Skin epidermis (tissue), 12 donors: ENCODE measurements at regions not wholly inside any gene's neighbourhood (a gene's known extent, or its start where the extent isn't known, plus 50 kb on each side); places are given as distances from the start of the nearest gene placed in this dataset.
A peak's percentile ranks its signal among the peaks of the same experiment; 100 is the strongest.

ENCODE experiments used
- H3K27ac ChIP-seq, 21 experiments: fragments of 200-600 bp; sonication (generic) in 11 of 21; one replicate each; pipeline ENCODE4 v1.5.0; 2020; ENCODE audit warnings: mild to moderate bottlenecking in 3 of 21, inconsistent platforms in 2 of 21, moderate library complexity in 2 of 21
- H3K4me3 ChIP-seq, 7 experiments: fragments of 200-600 bp; sonication (generic) in 2 of 7; one replicate each; pipeline ENCODE4 v1.5.0; 2020; ENCODE audit warnings: inconsistent platforms in 2 of 7, mild to moderate bottlenecking in 2 of 7, moderate library complexity in 1 of 7

DNA sequence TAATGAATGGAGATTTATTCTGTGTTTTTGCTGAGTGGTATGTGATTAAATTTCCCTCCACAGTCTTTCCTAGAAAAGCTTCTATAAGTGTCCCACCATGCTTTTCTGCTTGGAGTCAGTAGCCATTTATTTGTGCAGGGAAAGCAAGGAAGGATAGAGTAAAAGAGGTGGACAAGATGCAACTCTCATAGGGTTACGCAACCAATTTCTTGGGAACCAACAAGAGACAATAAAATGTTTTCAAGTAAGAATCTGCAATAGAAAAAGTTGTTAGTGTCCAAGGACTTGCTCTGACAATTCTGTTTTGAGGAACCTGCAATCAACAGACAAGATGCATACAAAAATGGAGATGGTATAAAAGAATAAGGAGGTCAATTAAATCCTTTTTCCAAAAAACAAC is 153.8 kb upstream of the MITF start:
- Histone ChIP-seq H3K4me3 (no peak overlapping the region), H3K27ac (no peak overlapping the region)

DNA sequence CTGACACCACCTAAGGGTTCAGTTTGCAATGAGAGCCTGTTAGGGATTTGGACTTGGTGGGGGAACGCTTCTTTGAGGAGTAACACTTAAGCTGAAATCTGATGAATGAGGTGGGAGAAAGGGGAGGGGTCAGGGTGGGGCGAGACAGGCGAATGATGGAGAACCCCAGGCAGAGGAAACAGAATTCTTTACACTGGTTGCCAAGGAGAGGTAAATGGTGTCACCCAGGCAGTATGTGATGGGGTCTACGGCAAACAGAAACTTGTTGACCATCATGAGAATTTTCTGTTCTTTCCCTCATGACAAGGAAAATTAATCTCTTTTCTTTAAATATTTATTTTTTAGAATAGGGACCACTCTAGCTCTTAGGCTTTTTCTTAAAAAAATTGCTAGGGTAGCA is 157.2 kb upstream of the MITF start:
- Histone ChIP-seq H3K4me3 (no peak overlapping the region), H3K27ac (no peak overlapping the region)

DNA sequence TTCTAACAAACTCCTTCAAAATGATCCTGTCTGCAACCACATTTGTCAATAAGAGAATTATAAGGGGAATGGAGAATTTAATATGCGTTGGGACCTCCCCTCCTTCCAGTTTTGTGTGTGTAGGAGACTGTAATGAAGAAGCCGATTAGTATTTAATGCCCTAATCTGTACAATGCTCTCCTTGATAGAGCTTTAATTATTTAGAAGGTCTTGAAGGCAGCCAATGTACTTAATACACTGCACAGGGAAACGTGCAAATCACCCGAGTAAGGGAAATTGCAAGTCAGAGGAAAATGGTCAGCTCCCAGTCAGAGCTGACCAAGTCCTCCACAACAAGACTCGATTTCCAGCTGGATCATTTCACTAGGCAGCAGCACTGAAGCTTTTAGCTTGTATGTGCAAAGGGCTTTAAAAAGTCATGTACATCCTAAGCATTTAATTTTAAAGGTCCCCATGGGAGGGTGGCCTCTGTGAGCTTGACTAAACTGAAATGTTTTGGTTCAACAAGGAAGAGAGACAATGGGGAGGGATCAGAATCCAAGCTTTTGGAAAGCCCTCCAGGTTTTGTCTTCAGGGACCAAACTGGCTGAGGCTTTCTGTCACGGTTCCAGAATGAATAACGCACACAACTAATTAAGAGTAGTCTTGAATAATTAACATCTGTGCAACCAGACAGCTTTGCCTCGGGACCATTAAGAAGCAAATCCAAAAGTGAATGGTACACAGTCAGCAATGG is 159.8 kb upstream of the MITF start:
- H3K4me3 ChIP-seq = no peak overlapping the region
- no peak overlapping the region for H3K27ac ChIP-seq

DNA sequence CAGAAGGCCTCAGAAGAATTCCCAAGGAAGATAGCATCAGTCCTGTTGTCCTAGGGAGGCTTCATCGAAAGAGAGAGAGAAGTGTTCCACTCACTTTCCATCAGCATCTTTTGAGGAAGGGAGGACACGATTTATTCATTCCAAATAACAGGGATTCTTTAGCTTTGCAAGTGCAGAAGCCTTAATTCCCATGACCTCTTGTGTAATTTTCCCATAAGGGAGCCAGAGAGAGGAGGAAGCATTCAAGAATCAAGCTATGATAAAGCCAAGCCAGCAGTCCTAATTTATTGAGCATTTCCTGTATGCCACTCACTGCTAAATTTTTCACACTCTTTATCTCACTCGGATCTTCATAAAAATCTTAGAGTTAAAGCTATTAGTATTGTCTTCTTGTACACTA is 169.7 kb upstream of the MITF start:
- no peak overlapping the region for H3K27ac ChIP-seq
- H3K4me3 ChIP-seq = no peak overlapping the region

DNA sequence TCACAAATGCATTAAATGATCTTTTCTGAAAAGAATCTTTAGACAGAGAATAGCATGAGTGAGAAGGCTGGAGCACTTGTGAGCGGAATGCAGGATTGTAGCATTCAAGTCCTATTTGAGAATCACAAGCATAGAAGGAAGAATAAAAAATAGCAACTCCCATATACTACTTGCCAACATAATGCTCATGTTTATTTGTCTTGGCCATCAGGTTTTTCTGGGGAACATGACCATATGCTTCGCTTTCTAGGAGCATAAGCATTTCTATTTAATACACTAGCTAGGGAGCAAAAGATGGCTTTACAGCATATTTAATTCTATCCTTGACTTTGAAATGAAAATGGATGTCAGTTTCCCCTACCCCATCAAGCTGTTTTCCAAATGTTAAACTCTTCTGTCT is 170.3 kb upstream of the MITF start:
- H3K4me3 ChIP-seq = no peak overlapping the region

DNA sequence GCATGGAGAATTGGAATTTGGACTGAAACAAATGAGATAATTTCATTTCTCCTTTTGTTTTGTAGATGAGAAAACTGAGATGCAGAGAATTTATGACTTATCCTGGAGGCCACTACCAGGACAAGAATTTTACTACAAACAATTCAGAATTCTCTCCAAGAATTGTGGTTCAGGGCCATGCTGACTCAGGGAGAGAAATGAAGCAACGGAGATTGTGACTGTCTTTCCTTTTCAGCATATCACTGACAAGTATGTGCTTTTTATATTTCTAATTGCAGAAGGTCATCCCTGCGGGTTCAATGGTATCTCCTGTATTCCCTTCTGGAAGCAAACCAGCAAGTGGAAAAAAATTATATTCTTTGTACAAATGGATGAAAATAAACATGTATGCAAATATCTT is 170.8 kb upstream of the MITF start:
- Histone ChIP-seq H3K4me3 (no peak overlapping the region), H3K27ac (no peak overlapping the region)

More for the DNA sequence above, 170.3 kb upstream of the MITF start:
- H3K27ac ChIP-seq = no peak overlapping the region

DNA sequence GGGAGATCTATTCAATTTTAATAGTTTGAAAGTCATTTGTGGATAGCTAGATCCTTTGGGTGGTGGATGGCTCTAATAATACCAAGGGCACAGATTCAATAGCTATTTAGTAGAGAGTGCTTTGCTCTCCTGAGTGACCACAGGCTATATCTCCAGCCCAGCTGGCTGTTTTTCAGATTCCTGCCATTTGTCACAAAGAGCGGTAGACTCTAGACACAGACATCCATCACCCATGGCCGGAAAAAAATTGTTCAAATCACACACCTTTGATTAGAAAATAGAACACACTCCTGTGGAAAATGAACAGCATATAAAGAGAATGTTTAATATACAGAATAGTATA is 171.6 kb upstream of the MITF start:
- Histone ChIP-seq H3K27ac (no peak overlapping the region), H3K4me3 (no peak overlapping the region)

DNA sequence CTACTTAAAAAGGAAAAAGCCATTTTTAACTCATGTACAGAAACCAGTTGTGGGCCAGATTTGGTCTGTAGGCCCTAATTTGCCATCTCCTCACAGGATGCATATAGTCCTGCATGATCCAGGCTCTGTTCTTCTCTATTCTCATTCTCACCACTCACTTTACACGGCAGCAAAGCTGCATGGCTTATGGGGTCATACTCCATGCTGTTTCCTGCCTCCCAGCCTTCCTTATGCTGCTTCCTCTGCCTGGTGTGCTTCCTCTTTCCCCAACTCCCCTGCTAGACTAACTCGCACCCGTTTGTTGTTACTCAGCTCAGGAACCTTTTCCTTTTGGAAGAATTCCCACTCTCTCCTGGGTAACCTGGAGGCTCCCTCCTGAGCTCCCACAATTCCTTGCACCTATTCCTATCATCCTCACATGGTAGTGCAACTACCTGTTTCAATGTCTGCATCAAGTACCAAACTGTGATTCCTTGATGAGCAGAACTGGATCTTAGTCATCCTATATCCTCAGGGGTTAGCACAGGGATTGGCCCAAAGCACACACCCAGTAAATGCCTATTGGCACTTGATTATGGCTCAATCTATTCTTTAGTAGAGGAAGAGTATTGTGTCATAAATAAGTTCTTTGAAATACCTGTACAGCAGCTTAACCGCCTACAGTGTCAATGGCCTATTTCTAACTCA is 172.1 kb upstream of the MITF start:
- H3K27ac ChIP-seq = no peak overlapping the region
- H3K4me3 ChIP-seq = no peak overlapping the region

DNA sequence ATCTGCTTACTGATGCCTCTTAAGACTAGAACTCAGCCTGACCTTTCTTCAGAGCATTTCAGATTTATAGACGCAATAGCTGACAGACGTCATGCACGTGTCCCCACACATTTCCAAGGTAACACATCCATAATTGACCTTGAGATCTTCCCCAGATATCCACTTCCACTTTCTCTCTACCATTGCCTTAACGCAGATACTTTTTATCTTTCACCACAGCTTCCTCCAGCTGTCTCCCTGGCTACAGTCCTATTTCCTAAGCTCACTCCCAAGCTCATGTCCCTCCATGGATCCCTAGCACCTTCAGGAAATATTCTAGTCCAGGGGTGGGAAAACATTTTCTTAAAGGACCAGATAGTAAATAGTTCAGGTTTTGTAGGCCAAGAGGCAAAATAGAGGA is 173.0 kb upstream of the MITF start:
- H3K27ac ChIP-seq = no peak overlapping the region
- H3K4me3 ChIP-seq = no peak overlapping the region

DNA sequence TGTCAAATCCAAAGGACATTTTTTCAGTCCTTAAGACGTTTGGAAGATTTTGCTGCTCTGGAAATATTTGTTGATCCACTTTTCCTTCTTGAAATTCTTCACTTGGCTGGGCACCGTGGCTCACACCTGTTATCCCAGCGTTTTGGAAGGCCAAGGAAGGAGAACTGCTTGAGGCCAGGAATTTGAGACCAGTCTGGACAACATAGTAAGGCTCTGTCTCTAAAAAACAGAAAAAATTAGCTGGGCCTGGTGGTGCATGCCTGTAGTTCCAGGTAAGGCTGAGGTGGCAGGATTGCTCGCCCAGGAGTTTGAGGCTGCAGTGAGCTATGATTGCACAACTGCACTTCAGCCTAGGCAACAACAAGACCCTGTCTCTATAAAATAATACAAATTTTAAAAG is 173.9 kb upstream of the MITF start:
- H3K27ac ChIP-seq = no peak overlapping the region
- H3K4me3 ChIP-seq = no peak overlapping the region

DNA sequence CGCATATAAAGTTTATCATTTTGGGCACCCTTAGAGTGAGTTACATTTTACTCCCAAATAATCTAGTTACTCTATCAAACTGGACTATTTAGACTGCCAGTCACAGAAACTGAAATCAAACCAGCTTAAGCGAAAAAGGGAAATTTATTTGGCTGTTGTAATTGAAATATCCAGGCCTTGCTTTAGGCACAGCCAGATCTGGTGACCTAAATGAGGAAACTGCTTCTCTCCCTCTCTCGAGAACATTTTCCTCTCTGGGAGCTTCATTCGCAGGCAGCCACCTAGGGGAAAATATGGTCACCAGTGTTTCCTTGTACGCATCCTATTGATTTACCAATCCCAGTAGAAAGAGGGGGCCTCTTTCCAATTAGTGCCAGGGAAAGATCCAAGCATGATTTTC is 175.3 kb upstream of the MITF start:
- no peak overlapping the region for H3K4me3 ChIP-seq

DNA sequence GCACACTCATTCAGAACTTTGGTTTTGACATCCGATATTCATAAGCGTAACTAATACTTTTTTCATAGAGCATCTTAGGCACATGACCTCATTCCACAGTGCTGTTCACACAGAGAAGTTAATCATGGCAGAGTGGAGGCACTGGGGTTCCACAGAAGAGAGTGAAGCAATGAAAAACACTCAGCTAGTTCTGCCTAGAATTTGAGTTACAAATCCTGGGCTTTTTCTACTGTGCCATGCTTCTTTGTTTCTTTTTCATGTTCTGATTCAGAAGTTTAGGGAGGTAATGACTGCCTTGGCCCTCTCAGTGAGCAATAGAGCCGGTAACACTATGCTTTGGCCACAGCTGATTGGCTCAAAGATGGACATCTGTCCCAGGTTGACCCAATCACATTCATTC is 176.1 kb upstream of the MITF start:
- H3K4me3 ChIP-seq = no peak overlapping the region
- no peak overlapping the region for H3K27ac ChIP-seq

More for the DNA sequence above, 175.3 kb upstream of the MITF start:
- no peak overlapping the region for H3K27ac ChIP-seq

DNA sequence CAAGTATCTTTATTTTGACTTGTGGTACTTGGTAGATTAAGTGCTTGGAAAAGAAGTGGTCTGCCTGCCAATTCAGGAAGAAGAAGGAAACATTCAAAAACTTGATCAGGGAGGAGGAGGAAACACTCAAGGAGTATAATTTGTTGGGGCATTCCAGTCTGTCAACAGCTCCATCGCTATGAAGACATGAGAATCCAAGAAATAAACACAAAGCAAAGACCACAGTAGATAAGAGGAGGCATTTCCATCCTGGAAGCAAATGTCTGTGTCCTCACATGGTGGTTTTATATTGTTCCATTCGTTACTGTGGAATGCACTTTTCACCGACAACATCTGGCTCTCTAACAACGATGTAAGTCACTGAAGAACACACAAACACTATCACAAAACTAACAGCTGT is 176.1 kb upstream of the FRMD4B start:
- Histone ChIP-seq H3K4me3 (no peak overlapping the region), H3K27ac (no peak overlapping the region)

DNA sequence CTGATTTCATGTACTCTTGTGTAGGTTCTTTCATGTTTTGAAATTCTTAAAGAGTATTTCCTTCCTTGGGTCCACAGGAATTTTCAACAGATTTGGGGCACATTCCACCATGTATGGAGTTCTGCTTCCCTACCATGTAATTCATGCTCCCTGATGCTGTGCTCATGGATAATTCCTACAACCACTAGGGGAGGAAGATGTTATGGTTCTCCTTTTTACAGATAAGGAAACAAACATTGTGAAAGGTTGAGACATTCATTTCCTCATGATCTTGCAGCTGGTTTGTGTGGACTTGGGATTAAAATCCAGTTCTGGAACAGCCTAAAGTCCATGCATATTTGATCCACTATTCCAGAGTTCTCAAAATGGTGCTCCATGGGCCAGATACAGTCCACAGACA is 174.9 kb upstream of the FRMD4B start:
- Histone ChIP-seq H3K27ac (no peak overlapping the region), H3K4me3 (no peak overlapping the region)

DNA sequence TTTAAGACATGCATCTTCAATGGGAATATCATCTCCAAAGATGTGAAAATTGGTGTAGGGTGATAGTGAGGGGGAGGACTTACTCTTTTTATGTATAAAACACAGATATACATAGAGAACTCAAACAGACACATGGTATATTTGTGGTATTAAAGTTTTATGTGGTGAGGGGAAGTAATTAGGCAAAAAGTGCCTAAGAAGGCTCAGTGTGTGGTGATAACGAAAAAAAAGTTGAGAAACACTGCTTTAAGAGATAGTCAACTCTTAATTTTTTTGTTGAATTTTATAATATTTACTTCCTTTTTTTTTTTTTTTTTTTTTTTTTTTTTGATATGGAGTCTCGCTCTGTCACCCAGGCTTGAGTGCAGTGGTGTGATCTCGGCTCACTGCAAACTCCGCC is 174.2 kb upstream of the FRMD4B start:
- no peak overlapping the region for H3K27ac ChIP-seq
- no peak overlapping the region for H3K4me3 ChIP-seq

DNA sequence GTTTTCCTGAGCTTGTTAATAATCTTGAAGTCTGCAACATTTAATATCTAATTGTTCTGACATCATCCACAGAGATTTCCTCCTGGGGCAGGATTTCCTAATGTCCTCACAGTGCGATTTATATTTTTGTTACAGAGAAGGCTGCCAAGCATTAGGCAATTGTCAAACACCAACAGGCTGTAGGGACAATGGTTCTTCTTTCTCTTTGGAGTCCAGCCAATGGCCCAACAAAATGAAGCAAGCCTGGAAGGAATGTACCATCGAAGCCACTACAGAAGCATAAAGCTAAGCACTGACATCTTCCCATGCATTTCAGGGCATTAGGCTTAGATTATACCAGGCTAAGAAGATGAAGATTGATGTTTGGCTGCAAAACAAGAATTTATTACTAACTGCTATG is 173.0 kb upstream of the FRMD4B start:
- H3K27ac ChIP-seq = no peak overlapping the region
- no peak overlapping the region for H3K4me3 ChIP-seq

DNA sequence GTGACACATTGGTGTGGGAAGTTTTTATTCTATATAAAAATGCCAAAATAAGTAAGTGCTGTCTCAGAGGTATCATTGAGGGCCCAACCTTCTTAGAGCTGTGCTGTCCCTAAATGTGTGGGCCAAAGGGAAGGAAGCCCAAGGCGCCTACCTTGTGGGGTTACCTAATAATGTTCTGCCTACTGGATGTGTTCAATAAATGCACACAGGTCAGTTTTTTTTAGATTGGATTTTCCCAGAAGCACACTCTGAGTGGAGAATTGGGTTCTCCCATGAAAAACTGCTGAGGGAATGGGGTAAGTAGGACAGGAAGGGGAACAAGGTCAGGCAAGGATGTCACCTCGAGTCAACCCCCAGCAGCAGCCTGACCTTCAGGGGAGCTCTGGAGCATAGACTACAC is 168.7 kb upstream of the FRMD4B start:
- H3K4me3 ChIP-seq = no peak overlapping the region
- no peak overlapping the region for H3K27ac ChIP-seq

DNA sequence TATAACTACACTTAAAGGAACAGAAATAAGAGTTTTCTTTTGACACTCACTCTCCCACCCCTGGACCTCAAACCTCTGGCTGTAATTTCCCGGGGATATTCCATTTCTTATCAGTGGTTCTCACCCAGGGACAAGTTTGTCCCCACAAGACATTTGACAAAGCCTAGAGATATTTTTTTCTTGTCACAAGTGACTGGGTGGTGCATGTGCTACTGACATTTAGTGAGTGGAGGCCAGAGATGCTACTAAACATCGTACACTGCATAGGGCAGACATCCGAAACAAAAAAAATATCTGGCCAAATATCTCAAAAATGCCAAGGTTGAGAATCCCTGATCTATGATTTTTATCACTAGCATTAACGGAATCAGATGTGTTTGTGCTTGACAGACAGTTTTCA is 168.0 kb upstream of the FRMD4B start:
- no peak overlapping the region for H3K27ac ChIP-seq
- no peak overlapping the region for H3K4me3 ChIP-seq

DNA sequence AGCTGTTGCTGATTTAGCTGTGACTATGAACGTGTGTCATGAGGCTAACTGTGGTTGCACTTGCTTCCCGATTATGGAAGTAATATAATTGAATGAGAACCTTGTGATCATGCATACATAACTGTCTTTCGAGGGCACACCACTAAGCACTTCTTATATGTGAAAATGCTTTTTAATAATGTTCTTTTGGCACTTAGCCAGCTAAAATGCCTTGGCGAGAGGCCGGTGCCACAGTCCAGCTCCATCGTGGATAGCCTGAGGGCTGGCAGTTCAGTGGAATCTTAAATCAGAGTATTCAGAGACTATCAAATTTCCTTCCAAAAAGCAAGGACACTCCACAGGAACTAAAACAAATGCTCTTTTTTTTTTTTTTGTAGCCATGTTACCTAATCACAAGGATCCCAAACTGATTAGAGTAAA is 161.6 kb upstream of the FRMD4B start:
- Histone ChIP-seq H3K4me3 (no peak overlapping the region), H3K27ac (no peak overlapping the region)

DNA sequence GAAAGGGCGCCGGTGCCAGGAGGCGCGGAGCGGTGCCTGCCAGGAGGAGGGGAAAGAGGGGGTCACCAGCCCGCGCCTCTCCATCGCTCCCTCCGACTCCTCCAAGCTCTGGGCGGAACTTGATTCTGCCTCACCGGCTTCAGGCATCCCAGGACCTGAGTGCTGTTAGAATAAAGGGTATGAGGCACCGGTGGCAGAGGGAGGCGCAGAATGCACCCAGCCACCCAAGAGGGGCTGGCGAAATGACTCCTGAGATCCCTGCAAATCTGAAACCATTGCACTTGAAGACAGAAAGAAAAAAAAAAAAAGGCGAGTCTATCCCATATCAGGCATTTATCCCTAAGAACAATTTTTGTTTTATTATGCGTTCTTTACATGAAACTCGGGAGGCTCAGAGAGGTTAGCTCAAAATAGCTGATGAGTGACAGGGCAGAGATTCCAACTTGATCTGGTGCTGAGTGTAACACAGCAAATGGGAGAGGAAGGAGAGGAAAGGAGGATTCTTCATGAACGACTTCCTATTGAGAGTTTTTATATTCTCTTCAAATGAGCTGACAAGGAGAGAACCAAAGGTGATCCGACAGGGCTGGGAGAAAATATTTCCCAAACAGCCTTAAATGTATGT is 157.0 kb upstream of the FRMD4B start:
- Histone ChIP-seq H3K27ac (peak overlapping the region in 13 of 21 experiments; percentile 63 to 91 (median 76)), H3K4me3 (peak overlapping the region; percentile 42 to 71 (median 55))

DNA sequence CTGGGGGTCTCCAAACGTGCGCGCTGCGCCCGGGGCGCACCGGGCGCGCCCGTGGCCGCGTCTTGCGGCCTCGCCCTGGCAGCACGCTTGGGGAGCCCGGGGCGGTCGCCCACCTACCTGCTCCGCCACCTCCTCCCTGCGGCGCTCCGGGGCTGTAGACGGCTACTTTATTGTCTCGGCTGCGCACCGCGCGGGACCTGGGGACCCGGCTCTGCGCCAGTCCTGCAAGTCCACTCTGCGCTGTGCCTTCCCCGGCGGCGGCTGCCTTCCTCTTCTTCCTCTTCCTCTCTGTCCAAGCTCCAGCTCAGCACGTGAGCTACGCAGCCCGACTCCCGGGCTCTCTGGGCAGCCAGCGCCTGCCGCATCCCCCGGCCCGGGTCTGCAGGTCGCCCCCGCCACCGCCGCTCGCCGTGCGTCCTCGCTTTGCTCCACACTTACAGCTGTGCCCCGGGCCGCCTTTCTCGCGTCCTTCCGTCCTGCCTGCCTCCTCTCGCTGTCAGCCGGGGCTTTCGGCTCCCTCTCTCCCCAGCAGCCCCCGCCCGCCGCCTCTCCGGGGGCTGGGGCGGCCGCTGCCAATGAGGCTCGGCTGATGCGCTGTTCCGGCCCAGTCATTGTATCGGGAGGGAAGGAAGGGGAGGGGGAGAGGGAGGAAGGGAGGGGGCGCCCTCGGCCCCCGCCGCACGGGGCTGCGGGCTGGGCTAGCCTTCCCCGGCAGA is 156.4 kb upstream of the FRMD4B start:
- peak overlapping the region; percentile 14 to 91 (median 72) for H3K27ac ChIP-seq
- peak overlapping the region; percentile 42 to 71 (median 55) for H3K4me3 ChIP-seq
